ENCODE measurements at regions not wholly inside any gene's neighbourhood (a gene's known extent, or its start where the extent isn't known, plus 50 kb on each side); places are given as distances from the start of the nearest gene placed in this dataset.

DNA sequence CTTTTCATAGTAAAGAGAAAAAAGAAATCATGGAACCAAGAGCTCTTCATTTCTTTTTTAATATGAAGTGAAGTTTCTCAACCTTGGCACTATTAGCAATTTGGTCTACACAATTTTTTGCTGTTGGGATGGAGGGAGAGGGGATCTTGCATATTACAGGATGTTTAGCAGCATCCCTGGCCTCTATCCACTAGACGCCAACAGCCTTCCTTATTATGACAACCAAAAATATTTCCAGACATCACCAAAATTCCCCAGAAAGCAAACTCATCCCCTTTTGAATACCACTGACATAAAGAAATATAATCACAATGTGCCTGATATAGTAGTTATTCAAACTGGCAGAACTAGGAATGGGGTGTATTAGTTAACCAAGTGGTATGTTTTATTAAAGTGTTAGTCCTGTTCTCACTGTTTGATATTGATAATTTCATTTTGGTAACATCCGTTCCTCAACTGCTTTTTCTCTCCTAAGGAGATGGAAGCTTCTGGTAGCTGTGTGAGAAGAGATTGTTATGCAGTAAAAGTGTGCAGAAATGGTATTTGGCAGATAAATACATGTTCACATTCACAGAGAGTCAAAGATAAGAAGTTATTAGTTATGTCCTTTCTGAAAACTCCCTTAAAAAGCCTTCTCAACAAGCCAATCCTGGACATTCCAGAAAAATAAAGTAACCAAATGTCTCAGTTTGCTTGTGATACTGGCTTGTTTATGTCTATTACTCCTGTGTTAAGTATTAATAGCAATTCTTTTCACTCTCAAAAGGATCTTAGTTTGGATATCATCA is 699.9 kb downstream of the C12orf50 start:
- DNase-seq (ENCODE audit: low spot score) = no peak
- Histone ChIP-seq H3K27ac (peak overlapping the region; percentile 27 to 47), H3K4me3 (no peak overlapping the region)
- TF ChIP-seq, protein P1, sequence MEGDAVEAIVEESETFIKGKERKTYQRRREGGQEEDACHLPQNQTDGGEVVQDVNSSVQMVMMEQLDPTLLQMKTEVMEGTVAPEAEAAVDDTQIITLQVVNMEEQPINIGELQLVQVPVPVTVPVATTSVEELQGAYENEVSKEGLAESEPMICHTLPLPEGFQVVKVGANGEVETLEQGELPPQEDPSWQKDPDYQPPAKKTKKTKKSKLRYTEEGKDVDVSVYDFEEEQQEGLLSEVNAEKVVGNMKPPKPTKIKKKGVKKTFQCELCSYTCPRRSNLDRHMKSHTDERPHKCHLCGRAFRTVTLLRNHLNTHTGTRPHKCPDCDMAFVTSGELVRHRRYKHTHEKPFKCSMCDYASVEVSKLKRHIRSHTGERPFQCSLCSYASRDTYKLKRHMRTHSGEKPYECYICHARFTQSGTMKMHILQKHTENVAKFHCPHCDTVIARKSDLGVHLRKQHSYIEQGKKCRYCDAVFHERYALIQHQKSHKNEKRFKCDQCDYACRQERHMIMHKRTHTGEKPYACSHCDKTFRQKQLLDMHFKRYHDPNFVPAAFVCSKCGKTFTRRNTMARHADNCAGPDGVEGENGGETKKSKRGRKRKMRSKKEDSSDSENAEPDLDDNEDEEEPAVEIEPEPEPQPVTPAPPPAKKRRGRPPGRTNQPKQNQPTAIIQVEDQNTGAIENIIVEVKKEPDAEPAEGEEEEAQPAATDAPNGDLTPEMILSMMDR (IDR thresholded peaks at IDR 0.05) = no peak

DNA sequence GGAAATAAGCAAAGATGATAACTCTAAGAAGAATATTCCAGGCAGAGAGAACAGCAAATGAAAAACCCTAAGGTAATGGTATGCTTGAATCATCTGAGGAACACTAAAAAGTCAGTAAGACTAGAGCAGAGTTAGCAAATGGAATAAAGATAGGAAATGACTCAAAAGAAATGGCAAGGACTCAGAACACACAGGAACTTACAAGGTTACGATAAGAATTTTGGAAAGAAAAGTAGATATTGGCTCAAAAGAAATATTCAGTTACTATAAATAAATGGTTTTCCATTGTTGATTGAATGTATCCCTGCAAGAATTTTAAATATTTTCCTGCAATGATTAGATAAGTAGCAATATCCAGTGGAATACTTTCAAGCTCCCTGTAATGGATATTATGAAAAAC is 705.8 kb downstream of the C12orf50 start:
- H3K4me3 ChIP-seq = no peak overlapping the region
- no peak for DNase-seq (ENCODE audit: low spot score)
- peak overlapping the region in 1 of 2 donors; percentile 59 for H3K27ac ChIP-seq

DNA sequence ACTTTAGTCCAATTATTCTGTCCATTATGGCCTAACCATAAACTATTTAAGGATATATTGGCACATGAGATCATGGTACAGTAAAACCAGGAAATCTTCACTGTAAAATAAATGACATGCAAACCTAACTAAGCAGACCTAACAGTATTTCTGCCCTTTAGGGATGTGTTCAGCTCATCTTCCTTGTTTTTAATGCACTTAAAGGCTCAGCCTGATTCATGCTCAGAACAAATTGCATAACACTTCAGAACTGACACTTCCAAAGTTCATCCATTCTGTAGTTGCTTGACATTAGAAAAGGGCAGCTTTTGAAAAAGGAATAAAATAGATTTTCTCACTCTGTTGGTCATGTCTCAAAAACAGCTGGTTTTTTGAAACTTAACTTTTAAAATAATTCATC is 708.5 kb downstream of the C12orf50 start:
- Histone ChIP-seq H3K4me3 (no peak overlapping the region), H3K27ac (no peak overlapping the region)
- TF ChIP-seq, protein P1 (IDR thresholded peaks at IDR 0.05) = no peak
- no peak for DNase-seq (ENCODE audit: low spot score)

More for the DNA sequence above, 705.8 kb downstream of the C12orf50 start:
- TF ChIP-seq, protein P1 (IDR thresholded peaks at IDR 0.05) = no peak

DNA sequence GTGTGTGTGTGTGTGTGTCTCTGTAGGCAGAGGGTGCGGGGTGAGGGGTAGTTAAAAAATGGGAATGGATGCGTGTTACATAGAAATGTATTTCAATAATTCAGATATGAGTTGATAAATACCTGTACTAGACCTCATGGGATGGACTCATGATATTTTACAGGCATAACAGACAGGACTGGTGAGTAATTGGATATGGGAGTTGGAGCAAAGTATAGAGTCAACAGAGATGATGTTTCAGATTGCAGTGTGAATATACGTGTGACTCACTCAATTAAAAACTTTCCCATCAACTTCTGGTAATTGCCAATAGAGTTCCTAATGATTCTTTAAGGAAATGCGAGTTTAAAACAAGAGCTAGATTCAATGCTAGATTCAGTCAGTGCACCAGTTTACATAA is 711.9 kb downstream of the C12orf50 start:
- DNase-seq (ENCODE audit: low spot score) = no peak
- Histone ChIP-seq H3K27ac (peak overlapping the region in 1 of 2 donors; percentile 36), H3K4me3 (no peak overlapping the region)
- TF ChIP-seq, protein P1 (IDR thresholded peaks at IDR 0.05) = no peak

DNA sequence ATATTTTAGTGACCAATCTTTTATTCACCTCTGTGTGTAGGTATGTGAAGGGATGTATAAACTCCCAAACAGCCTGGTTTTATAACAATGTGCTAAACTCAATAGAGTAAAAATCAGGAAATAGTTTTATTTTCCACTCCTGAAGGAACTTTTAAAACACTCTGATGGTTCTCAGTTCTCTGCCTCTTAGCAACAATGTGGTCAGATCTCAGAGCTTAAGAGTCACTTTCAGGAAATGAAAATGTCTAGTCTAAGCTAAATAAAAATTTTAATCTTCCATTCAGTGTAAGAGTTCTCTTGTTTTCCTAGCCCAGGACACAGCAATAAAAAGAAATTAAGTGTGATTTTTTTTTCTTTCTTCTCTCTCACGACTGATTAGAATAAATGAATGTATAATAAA is 718.0 kb downstream of the C12orf50 start:
- peak overlapping the region in 1 of 2 donors; percentile 49 for H3K27ac ChIP-seq
- H3K4me3 ChIP-seq = peak overlapping the region; percentile 30
- no peak for DNase-seq (ENCODE audit: low spot score)
- TF ChIP-seq, protein P1 (IDR thresholded peaks at IDR 0.05) = no peak

DNA sequence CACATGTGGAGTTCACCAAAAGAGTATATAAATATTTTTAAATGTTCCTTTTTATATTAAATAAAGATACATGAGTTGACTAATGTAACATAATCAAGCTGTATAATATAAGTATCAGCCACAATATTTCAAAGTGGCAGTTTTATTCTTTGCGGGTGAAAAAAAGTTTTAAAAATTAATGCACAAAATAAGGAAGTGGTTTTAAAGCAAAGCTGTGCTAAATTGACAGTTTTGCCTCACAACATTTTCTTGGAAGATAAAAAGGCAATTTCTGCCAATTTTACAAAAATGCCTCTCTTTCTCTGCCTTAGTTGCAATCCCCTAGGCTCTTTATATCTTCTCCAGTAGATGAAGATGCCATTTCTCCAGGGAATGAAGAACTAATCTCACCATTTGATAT is 719.1 kb downstream of the C12orf50 start:
- no peak for DNase-seq (ENCODE audit: low spot score)
- TF ChIP-seq, protein P1 (IDR thresholded peaks at IDR 0.05) = no peak
- H3K4me3 ChIP-seq = no peak overlapping the region
- no peak overlapping the region for H3K27ac ChIP-seq

DNA sequence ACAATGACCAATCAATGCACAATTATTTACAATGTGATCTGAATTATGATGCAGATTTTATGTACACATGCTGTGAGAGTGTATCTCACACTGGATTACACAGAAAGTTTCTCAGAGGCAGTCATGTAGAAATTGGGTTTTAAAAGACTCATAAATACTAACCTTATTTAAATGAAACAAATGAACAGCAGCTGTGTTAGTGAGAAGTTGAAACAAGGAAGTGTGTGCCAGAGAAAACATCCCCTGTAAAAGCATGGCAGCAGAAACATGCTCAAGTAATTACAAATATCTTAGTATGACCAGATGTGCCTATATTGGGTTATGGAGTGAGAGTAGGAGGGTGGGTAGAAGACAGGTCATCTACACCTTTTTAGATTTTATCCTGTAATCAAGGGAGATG is 723.7 kb downstream of the C12orf50 start:
- TF ChIP-seq, protein P1 (IDR thresholded peaks at IDR 0.05) = no peak
- no peak for DNase-seq (ENCODE audit: low spot score)
- Histone ChIP-seq H3K4me3 (no peak overlapping the region), H3K27ac (no peak overlapping the region)

Data from coronary artery (tissue), 2 donors.